HG03442 (cell line): ENCODE measurements at regions not wholly inside any gene's neighbourhood (a gene's known extent, or its start where the extent isn't known, plus 50 kb on each side); places are given as distances from the start of the nearest gene placed in this dataset.

ENCODE experiments used
- ATAC-seq: cut with Tn5 transposase; IDR thresholded peaks from one replicate; pipeline ENCODE4 v1.9.1; 2021; ENCODE audit warnings: mild to moderate bottlenecking, moderate library complexity; ENCODE audit not compliant: unreplicated experiment

DNA sequence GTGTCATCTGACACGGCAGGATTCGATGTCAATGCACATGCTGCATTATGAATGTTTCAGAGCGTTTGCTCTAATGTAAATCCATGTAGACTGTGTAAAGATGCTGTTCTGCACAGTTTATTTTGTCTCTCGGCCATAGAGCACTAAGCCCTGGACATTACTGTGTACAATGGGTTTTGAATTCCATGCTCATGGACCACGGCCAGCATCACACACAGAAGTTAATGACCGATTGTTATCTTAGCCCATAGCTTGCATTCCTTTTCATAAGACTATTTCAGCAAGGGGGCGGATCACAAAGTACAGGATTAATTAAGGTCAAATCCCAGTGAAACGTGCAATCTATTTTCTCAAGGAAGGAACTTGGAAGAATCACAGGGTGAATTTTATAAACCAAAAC, 286.1 kb upstream of the TENM3 start:
- ATAC-seq = no peak

DNA sequence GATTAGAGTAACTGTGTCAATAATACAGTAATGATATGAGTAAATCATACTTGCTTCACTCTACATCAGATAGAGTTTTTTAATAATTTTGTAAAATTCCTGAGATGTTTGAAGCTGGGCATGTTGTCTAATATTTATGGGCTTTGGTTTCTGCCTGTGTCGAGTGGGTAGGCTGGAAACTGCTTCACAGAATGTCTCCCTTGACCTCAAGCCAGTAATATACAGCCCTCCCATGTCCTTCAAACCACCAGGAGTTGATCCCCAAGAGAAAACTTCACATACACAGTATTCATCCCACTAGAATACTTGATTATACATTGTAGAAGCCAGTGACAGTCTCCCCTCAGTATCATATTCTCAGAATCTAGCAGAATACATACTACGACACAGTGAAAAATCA, 284.8 kb upstream of the TENM3 start:
- no peak for ATAC-seq

DNA sequence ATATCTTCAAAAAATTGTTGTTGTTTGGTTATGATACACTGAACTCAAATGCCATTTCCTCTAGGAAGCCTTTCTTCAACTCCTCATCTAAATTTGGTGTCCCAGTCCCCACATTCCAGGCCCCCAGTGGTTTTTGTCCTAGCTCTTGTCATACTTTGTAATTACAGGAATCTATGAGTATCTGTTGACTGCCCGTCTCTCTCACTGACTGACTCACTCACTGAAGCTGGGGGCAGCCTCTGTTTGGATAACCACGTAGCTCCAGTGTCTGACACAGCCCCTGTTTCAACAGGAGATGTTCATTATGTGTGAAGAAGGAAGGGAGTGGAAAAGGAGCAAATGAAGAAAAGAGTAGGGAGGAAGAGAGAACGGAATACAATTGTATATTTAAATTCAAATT, 284.1 kb upstream of the TENM3 start:
- no peak for ATAC-seq

DNA sequence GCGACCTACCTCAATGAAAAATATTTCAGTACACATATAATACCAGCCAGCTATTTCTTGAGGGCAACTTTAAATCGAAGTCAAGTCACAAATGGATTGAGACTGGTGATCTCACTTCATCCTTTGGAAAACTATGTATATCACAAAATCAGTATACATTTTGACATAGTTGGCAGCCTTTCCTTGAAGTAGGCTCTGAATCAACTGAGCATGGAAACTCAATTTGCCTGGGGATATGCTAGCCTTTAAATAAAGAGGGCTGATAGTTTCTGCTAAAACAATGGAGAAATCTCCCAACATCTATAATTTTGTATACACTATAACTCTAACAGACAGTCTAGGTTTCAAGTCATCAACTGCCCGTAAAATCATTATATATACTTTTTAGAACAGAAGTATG, 282.8 kb upstream of the TENM3 start:
- no peak for ATAC-seq

DNA sequence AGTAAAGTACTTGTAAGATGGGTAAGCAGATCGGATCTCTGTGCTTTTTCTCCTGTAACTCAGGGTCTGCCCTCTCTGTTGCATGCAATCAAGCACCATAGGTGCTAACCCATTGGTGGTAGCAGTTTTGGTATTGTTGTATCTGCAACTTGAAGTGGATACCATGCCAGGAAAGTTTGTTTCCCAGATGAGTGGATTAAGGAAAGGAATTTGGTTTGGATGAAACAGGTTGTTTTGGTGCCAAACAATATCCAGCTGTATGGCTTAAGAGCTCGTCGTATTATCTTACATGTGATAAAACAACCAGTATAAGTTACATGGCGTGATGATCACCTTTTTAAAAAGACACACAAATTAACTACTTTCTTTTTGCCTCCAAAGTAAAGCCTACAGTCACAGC, 280.9 kb upstream of the TENM3 start:
- no peak for ATAC-seq

DNA sequence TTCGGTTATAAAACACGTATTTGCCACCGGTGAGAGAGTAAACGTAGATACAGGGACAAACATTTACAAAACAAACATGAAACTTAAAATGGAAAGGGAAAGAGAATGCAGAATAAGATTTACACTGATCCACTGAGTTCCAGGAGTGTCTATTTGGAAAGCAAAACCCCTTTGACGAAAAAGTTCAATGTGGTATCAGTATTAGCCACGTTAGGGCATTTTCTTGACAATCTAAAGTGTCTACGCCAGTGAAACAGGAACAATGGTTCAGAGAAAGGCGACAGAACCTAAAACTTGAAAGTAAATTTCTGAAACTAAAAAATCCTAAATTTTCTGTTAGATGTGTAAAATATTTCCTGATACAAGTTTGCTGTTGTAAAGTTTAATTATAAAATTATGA, 278.5 kb upstream of the TENM3 start:
- ATAC-seq = no peak

DNA sequence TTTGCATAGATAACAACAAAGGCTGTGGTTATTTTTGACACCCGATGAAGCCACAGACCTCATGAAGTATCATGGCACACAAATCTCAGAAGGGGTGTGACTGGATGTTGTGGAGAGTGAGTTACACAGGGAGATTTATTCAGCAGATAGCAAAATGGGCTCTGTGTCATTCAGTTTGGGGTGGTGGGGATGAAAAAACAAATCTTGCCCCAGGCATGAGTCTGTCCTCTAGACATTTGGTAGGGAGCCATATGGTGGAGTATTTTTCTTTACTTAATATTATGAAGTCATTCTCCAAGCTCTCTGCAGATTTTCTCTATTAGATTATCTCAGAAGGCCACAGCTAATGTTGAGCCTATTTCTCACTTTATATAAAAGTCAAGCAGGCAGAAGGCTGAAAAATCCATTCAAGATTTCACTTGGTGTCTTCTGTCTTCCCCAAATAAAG, 277.1 kb upstream of the TENM3 start:
- peak; percentile 55 for ATAC-seq

DNA sequence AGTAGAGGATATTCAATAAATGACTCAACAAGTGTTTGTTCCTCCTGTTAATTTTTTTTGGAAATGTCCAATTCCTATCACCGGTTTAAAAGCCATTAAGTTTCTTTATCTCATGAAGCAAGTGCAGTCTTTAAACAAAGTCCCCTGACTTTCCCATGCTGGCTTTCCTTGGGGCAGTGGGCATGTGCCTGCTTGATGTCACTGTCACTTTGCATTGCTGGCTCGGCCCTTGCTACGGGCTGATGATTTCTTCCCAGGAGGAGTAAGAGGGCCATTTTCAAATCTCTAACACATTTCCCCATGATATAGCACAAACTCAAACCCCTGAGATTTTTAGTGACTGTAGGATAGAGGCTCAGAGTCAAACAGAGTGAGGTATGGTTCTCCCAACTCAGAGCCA, 275.8 kb upstream of the TENM3 start:
- ATAC-seq = no peak

DNA sequence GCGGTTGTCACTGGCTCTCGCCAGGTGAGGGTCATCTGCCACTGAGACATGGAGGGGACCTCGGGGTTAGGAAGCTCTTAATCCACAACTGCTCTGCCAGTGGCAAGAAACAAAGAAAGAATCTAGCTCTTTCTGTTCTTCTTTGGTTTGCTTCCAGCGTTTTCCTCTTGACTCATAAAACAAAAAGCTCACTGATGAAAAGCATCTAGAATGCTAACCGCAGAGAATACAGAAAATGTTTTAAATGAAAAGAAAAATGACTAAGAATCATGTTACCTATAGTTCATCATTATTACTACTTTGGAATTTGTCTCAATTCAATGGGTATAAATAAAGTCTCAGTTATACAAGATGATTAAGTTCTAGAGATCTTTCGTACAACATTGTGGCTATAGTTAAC, 274.8 kb upstream of the TENM3 start:
- no peak for ATAC-seq

DNA sequence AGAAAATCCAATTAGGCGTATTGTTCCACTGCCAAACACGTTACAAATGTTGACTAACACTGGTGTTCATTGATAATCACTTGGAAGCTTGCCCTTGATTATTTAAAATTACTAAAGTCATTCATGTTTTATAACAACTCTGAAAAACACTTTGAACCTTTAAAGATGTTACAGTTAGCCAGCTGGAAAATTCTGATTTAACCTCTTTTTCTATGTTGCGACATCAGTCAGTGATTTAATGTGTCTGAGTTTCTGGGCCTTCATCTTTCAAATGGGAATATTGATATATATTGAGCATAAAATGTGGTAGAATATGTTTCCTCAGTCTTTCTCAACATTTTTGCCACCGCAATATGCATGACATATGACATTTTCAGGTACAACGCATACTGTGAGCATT, 274.1 kb upstream of the TENM3 start:
- ATAC-seq = no peak

DNA sequence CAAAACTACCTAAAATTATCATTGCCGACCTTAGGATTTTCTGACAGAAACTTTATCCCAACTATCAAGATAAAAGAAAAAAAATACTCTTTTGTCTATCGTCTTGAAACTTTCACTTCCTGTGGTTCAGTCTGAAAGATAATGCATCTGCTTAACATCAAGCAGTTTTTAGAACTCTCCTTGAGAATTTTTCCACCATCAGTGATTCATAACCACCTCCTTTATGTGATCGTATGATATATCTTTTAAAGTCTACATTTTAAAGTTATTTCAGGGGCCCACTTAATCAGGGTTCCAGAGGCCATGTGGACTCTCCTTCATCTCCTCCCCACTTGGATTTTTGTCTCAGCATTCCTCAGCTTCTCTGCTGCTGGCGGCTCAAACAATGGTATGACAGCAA, 272.8 kb upstream of the TENM3 start:
- no peak for ATAC-seq

DNA sequence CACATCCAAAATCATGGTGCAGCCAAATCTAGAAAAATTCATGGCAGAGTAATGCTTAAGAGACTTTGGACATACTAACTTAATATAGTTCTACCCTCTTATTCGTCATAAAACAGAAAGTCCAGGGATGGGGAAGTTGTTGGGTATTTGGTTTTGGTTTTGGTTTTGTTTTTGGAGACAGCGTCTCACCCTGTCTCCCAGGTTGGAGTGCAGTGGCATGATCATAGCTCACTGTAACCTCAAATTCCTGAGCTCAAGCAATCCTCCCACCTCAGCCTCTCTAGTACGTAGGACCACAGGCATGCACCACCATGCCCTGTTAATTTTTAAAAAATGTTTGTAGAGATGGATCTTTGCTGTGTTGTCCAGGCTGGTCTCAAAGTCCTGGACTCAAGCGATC, 271.8 kb upstream of the TENM3 start:
- ATAC-seq = peak; percentile 81

DNA sequence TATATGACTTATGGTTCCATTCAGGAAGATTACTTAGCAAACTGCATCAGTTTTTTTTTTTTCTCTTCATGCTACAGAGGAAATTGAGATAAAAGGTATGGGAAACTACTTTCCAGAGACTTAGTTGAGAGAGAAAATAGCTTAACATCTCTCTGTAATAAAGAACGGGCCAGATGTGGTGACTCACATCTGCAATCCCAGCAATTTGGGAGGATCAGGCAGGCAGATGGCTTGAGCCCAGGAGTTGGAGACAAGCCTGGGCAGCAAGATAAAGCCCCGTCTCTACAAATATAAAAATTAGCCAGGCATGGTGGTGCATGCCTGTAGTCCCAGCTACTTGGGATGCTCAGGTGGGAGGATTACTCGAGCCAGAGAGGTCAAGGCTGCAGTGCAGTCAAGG, 271.2 kb upstream of the TENM3 start:
- ATAC-seq = no peak

DNA sequence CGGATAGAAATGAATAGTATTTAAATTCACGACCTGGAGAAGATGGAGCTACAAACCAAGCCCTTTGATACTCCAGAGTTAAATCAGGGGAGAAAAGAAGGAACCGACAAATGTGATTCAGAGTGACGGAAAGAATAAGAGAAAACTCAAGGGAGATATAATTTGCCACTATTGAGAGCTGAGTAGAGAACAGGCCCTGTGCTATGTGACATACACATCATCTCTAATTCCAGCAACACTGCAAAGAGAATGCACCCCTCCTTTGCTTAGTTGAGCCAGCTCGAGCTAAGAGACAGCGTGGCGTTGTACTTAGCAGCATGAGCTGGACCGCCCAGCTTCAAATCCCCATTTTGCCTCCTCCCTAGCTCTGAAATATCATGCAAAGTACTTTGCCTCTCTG, 266.4 kb upstream of the TENM3 start:
- no peak for ATAC-seq

DNA sequence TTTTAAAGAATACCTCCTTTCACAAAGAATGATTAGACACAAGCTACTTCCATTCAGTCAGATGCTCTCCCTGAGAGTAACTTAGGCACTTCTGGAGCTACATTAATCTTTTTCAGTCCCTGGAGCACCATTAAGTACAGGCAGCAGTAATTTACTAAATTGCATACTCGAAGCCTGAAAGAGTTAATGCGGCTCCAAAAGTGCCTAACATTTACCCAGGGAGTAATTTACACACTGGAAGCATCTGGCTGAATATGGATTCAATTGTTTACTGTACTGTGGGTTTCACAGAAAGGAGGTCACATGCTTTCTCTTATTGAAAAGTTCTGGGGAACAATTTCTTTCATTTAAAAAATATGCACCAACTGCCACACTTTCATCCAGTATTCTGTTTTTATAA, 260.8 kb upstream of the TENM3 start:
- ATAC-seq = no peak

DNA sequence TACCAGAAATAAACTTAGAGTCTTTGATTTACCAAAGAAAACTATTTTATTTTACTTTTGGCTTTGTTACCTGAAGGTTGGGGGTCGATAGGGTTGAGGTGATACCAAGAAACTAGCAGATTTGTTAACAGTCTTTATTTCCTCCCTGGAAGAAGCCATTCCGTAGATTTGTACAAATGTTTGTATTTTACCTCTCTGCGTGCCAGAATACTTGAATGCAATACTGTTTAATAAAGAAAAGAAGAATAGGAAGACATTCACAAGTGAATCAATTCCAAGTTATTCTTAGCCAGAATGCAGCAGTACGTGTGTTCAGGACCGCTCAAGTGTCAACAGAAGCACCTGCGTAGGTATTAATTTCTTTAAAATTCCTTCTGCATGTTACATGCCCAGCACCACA, 260.3 kb upstream of the TENM3 start:
- ATAC-seq = no peak

DNA sequence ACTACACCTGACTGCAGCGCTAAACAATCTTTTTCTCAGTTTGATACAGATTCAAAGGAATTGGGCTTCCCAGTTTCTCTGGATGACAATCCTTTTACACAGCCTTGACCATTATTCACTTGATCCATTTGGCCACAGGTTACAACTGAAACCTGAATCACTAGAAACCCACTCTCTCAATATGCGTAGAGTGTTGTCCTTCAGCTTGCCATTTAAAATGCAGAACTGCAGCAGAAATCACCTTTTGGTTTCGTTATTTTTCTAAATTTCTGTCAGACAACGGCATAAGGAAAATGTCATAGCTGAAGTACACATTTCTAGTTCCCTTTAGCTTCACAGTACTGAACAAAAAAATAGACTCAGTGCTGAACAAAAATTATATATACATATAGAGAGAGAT, 255.8 kb upstream of the TENM3 start:
- ATAC-seq = no peak

DNA sequence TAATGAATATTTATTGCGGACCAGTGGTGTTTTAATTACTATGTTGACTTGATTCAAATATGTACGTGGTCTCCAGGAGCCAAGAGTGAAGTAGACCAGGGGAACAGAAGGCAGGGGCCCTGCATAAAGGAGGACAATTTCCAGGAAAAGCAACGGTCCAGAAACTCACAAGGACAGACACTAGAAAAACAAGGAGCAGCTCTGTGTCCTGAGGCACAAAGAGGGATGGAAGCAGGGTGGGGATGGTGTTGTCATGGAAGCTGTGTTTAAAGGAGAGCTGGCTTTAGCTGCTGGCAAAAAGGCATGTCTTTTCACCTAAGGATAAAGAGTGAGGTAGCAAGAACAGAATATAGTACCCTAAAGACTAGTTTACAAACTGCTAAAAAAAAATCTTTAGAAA, 254.1 kb upstream of the TENM3 start:
- ATAC-seq = no peak

DNA sequence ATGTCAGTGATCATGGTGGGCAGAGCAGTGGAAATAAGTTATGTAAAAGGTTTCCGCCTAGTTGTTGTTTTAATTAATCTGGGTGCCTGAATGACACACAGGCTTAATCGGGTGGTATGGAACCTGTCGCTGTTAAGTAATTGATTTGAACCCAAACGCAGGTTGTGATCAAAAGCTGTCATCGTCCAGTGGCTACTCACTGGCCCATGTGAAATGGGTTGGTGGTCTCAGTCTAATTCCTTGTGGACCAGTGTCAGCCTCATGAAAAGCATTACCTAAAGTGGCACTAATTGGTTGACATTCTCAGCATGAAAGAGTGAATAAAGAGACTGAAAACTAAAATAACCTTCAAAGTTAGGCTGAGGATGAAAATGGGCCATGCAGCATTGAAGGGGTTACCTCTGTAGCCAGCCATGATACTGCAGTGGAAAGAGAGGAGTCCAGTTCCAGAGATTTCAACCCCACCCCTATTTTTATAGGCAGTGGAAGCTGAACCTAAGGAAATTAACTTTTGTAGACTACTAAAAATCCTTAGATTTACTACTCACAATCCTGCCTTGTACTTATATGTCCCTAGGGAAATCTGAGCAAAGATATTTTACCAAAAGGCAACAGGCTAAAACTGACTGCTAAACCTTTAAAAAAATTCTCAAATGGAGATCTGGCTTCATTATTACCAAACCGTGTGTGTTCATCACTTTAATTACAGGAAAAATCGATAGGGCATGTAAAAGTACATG, 251.7 kb upstream of the TENM3 start:
- ATAC-seq = no peak

DNA sequence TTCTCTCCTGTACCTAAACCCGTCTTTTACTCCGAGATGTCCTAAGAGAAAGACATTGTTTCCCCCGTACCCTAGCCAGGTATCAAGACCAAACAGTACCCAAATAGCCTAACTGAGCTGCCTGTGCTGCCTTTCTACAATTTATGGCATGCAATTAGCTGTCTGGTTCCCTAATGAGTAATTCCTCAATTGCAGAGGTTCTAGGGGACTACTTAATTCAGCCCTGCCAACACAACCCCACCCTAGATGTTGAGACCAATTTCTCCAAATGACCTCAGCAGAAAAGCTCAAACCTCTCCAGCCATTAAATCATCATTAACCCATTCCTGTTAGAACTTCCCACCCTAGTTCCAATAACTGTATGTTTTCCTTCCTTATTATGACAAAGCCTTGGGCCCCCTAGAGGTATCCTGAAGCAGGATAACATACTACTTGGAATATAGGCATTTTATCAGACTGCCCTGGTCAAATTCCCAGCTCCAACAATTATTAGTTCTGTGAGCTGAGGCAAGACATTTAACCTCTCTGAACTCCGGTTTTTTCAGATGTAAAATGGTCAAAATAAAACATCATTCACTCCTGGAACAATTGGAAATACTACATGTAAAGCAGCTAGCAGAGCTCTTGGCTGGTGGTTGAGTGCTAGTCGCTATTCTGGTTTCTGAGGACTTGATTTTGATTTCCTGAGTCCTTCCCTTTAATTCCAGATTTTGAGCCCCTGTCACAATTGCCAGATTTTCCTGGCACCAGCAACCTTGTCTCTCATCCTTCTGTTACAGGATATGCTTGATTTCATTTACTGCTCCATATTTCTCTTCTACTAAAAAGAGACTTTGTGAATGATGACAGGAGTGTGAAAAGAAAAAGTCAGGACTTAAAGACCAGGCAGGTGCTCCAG, 244.6 kb upstream of the TENM3 start:
- no peak for ATAC-seq

DNA sequence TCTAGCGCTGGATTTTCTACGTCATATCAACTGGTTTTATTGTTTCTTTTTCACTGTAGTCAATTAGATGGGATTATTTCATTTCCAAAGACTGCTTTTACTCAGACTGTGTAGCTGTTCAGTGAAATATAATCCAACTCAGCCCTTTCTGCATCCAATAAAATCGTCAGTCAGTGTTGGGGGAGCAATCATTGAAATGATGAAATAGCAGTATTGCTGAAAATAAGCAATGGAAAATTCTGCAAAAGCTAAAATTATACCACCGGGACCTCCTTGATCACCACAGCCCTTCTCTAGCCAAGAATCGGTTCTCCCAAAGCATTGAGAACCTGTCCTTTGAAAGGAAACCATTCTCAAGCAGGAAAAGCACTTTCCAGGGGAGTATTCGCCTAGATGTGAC, 243.1 kb upstream of the TENM3 start:
- ATAC-seq = no peak

DNA sequence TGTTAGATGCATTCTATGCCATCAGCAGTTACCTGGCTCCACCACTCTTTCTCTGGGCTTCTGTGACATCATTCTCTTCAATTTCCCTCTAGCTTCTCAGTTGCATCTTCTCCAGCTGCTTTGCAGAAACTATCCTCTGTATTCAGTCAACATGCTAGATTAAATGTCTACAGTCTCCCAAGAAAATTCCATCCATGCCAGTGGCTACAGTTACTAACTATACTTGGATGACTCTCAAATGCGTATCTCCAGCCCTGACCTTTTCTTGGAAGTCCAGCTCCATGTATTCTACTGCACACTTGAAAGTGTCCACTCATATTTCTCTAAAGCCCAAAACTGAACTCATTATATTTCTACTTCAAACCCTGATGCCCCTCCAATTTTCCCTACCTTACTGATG, 232.3 kb upstream of the TENM3 start:
- no peak for ATAC-seq
